H1 (cell line): ENCODE measurements at regions not wholly inside any gene's neighbourhood (a gene's known extent, or its start where the extent isn't known, plus 50 kb on each side); places are given as distances from the start of the nearest gene placed in this dataset.
"Not testable (repeated sequence)": the region's sequence is repeated elsewhere in the genome, so short reads cannot be mapped to it uniquely, and the experiment has no call there.

ENCODE experiments used
- CTCF ChIA-PET: fragments of 300-600 bp; sonication (Branson Sonifier 250); formaldehyde crosslinking; loops from one replicate; lab custom pipeline; 2021; ENCODE audit not compliant: partially characterized antibody; lab: Charles Lee
- POLR2A ChIA-PET: fragments of 300-600 bp; sonication (Branson Sonifier 250); formaldehyde crosslinking; loops from one replicate; lab custom pipeline; 2021; ENCODE audit warnings: inconsistent platforms; ENCODE audit not compliant: partially characterized antibody; lab: Charles Lee
- DNase-seq, 2 experiments: peaks; one replicate each; pipeline versions ENCODE4 v3.0.0 to v3.0.0-alpha.2; 2010 to 2022; ENCODE audit warnings: low spot score in 2 of 2, low read depth in 1 of 2, mixed read lengths in 1 of 2
- FAIRE-seq: peaks from 2 replicates; lab custom pipeline; 2011; peaks lifted over from hg19 to GRCh38; lab: Jason Lieb, UNC
- H2AFZ ChIP-seq: 2 replicates; pipeline ENCODE4 v1.8.1; 2012; ENCODE audit warnings: low read length, inconsistent platforms
- H2AK5ac ChIP-seq: 2 replicates; pipeline ENCODE4 v1.6.1; 2013; ENCODE audit warnings: low read depth, low read length
- H2BK120ac ChIP-seq: replicated peaks from 2 replicates; pipeline ENCODE3; 2013; ENCODE audit warnings: low read depth, low read length, inconsistent platforms
- H2BK12ac ChIP-seq: 2 replicates; pipeline ENCODE4 v1.6.1; 2013; ENCODE audit warnings: low read depth, low read length
- H2BK15ac ChIP-seq: 2 replicates; pipeline ENCODE4 v1.6.1; 2013; ENCODE audit warnings: low read length
- H2BK20ac ChIP-seq: 2 replicates; pipeline ENCODE4 v1.6.1; 2013; ENCODE audit warnings: low read length
- H2BK5ac ChIP-seq: 2 replicates; pipeline ENCODE4 v1.6.1; 2013; ENCODE audit warnings: low read depth, low read length
- H3K14ac ChIP-seq: 2 replicates; pipeline ENCODE4 v1.6.1; 2013; ENCODE audit warnings: inconsistent platforms; ENCODE audit not compliant: insufficient read length
- H3K18ac ChIP-seq: 2 replicates; pipeline ENCODE4 v1.6.1; 2013; ENCODE audit warnings: low read length; ENCODE audit errors: extremely low read depth
- H3K23ac ChIP-seq: 2 replicates; pipeline ENCODE4 v1.6.1; 2013; ENCODE audit warnings: inconsistent platforms; ENCODE audit not compliant: insufficient read length
- H3K23me2 ChIP-seq: 2 replicates; pipeline ENCODE4 v1.6.1; 2013; ENCODE audit warnings: low read depth, low read length
- H3K27ac ChIP-seq: 2 replicates; pipeline ENCODE4 v1.6.1; 2011; ENCODE audit warnings: low read depth, low read length, inconsistent platforms
- H3K27me3 ChIP-seq, 4 experiments: replicated peaks in 1 of 4; 1 replicate in 1 of 4; 2 replicates in 3 of 4; pipeline versions ENCODE4 v1.6.1 to v1.8.1; 2011 to 2013; ENCODE audit warnings: low read length in 3 of 4, mild to moderate bottlenecking in 3 of 4, inconsistent platforms in 2 of 4, mixed read lengths in 2 of 4, moderate library complexity in 1 of 4; ENCODE audit not compliant: control insufficient read depth in 3 of 4, insufficient read depth in 3 of 4; ENCODE audit errors: extremely low read depth in 1 of 4
- H3K36me3 ChIP-seq, 4 experiments: 2 replicates each; pipeline versions ENCODE4 v1.6.1 to v1.8.1; 2011 to 2013; ENCODE audit warnings: mild to moderate bottlenecking in 4 of 4, low read length in 3 of 4, moderate library complexity in 2 of 4, control low read depth in 1 of 4, inconsistent platforms in 1 of 4; ENCODE audit not compliant: insufficient read depth in 4 of 4, control insufficient read depth in 2 of 4
- H3K4ac ChIP-seq: replicated peaks from 2 replicates; pipeline ENCODE3; 2013; ENCODE audit warnings: low read length, low read depth, mixed read lengths, inconsistent platforms; ENCODE audit not compliant: insufficient read length
- H3K4me1 ChIP-seq, 4 experiments: replicated peaks in 1 of 4; 1 replicate in 1 of 4; 2 replicates in 3 of 4; pipeline versions ENCODE4 v1.6.1 to v1.8.1; 2011 to 2013; ENCODE audit warnings: low read length in 3 of 4, inconsistent platforms in 2 of 4, mixed read lengths in 1 of 4; ENCODE audit not compliant: insufficient read depth in 4 of 4, control insufficient read depth in 3 of 4
- H3K4me2 ChIP-seq, 2 experiments: 2 replicates each; pipeline versions ENCODE4 v1.6.1 to v1.8.1; 2011 to 2013; ENCODE audit warnings: low read depth in 2 of 2, low read length in 2 of 2, control low read depth in 1 of 2, inconsistent platforms in 1 of 2, mild to moderate bottlenecking in 1 of 2; ENCODE audit not compliant: insufficient read depth in 1 of 2
- H3K4me3 ChIP-seq, 4 experiments: fragments of 200-600, 300-600 bp in 1 of 4; sonication (generic), shearing (Covaris generic), sonication (Bioruptor Twin) in 1 of 4; 2 replicates each; pipeline versions ENCODE4 v1.5.1 to v1.8.1; 2011 to 2016; ENCODE audit warnings: low read length in 4 of 4, low read depth in 3 of 4, control low read depth in 2 of 4, inconsistent platforms in 2 of 4, mild to moderate bottlenecking in 2 of 4, mixed read lengths in 1 of 4, moderate library complexity in 1 of 4; ENCODE audit not compliant: insufficient read depth in 2 of 4; ENCODE audit errors: extremely low read depth in 1 of 4
- H3K56ac ChIP-seq: replicated peaks from 2 replicates; pipeline ENCODE3; 2013; ENCODE audit warnings: low read depth, mild to moderate bottlenecking, mixed read lengths, low read length, inconsistent platforms; ENCODE audit not compliant: insufficient read length
- H3K79me1 ChIP-seq: 2 replicates; pipeline ENCODE4 v1.6.1; 2013; ENCODE audit warnings: low read depth, low read length, control low read depth
- H3K79me2 ChIP-seq, 2 experiments: 2 replicates each; pipeline versions ENCODE4 v1.6.1 to v1.8.1; 2012 to 2013; ENCODE audit warnings: low read length in 2 of 2, mild to moderate bottlenecking in 2 of 2, inconsistent platforms in 1 of 2; ENCODE audit not compliant: insufficient read depth in 2 of 2, control insufficient read depth in 1 of 2
- H3K9ac ChIP-seq, 4 experiments: replicated peaks in 1 of 4; 1 replicate in 1 of 4; 2 replicates in 3 of 4; pipeline versions ENCODE4 v1.6.1 to v1.8.1; 2011 to 2013; ENCODE audit warnings: low read depth in 3 of 4, low read length in 3 of 4, control low read depth in 2 of 4, mild to moderate bottlenecking in 2 of 4, moderate library complexity in 2 of 4, inconsistent platforms in 1 of 4; ENCODE audit errors: extremely low read depth in 1 of 4
- H3K9me3 ChIP-seq, 2 experiments: 2 replicates each; pipeline versions ENCODE4 v1.6.1 to v1.8.1; 2012 to 2013; ENCODE audit warnings: mild to moderate bottlenecking in 2 of 2, moderate library complexity in 2 of 2, control low read depth in 1 of 2, inconsistent platforms in 1 of 2, low read depth in 1 of 2, low read length in 1 of 2, mixed read lengths in 1 of 2; ENCODE audit not compliant: insufficient read depth in 2 of 2
- H4K20me1 ChIP-seq, 2 experiments: replicated peaks in 1 of 2; 2 replicates each; pipeline versions ENCODE3 to v1.8.1; 2011 to 2013; ENCODE audit warnings: inconsistent platforms in 2 of 2, low read length in 2 of 2, mild to moderate bottlenecking in 1 of 2; ENCODE audit not compliant: insufficient read depth in 2 of 2, control insufficient read depth in 1 of 2
- H4K5ac ChIP-seq: 2 replicates; pipeline ENCODE4 v1.6.1; 2013; ENCODE audit warnings: low read length, low read depth, mixed read lengths, inconsistent platforms; ENCODE audit not compliant: insufficient read length
- H4K8ac ChIP-seq: 2 replicates; pipeline ENCODE4 v1.8.0; 2013; ENCODE audit warnings: mild to moderate bottlenecking, moderate library complexity, low read length, inconsistent platforms; ENCODE audit not compliant: insufficient read depth; ENCODE audit errors: extremely low read depth
- H4K91ac ChIP-seq: replicated peaks from 2 replicates; pipeline ENCODE3; 2013; ENCODE audit warnings: low read length, mixed read lengths, inconsistent platforms; ENCODE audit not compliant: insufficient read length
- WGBS, 2 experiments: shearing (Covaris generic) in 1 of 2; methylation state at CpG; one replicate each; pipeline versions ENCODE4 v1.1.6 to v1.1.7; 2013 to 2015; ENCODE audit warnings: low lambda C conversion rate in 2 of 2, mixed read lengths in 2 of 2, inconsistent platforms in 1 of 2, low coverage in 1 of 2, missing lambda C conversion rate in 1 of 2; ENCODE audit not compliant: insufficient replicate concordance in 2 of 2, insufficient coverage in 1 of 2, insufficient read length in 1 of 2; ENCODE audit errors: extremely low coverage in 1 of 2, missing lambda C conversion rate in 1 of 2; 5-methylcytosine and 5-hydroxymethylcytosine counted together

DNA sequence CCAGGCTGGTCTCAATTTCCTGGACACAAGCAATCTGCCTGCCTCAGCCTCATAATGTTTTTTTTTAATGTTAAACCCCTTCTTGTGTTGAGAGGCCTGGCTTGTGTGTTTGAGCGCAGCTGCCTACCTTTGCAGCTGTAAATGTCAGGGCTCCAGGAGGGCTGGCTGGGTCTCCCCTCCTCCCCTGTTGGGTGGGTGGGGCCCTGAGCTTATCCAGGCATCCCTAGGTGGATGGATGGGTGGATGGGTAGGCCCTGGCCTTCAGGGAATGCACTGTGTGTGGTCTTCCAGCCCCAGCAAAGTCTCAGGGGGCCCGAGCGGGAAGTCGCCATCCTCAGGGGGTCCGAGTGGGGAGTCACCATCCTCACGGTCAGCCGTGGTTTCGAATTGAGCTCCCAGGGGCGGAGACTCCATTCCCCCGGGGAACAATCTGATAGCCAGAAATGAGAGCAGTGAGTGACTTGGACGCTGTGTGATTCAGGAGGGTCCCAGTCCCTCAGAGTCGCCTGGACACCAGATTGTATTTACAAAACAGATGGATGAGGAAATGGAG is 279.4 kb upstream of the PLGLB2 start:
- WGBS, 2 experiments = 49% methylated on average over 11 of the region's 12 CpGs; no CpG with 5 or more reads in 1 of the 2 experiments
- H3K18ac ChIP-seq, H3K9ac ChIP-seq, H4K20me1 ChIP-seq, H4K8ac ChIP-seq, H3K79me2 ChIP-seq, H3K4me2 ChIP-seq, H2AK5ac ChIP-seq, H3K27ac ChIP-seq, H3K36me3 ChIP-seq, H2BK12ac ChIP-seq, FAIRE-seq, H4K91ac ChIP-seq, H2BK15ac ChIP-seq, H3K56ac ChIP-seq, H2BK20ac ChIP-seq, H2BK120ac ChIP-seq, H3K14ac ChIP-seq, POLR2A ChIA-PET, H3K23ac ChIP-seq, H2AFZ ChIP-seq, H3K4me1 ChIP-seq, H3K79me1 ChIP-seq, CTCF ChIA-PET, H4K5ac ChIP-seq, H2BK5ac ChIP-seq, H3K4me3 ChIP-seq, H3K9me3 ChIP-seq, H3K4ac ChIP-seq, H3K23me2 ChIP-seq, H3K27me3 ChIP-seq: not testable (repeated sequence)
- DNase-seq = peak in 1 of 2 experiments; percentile 51
